SK-N-SH (cell line): ENCODE measurements at regions not wholly inside any gene's neighbourhood (a gene's known extent, or its start where the extent isn't known, plus 50 kb on each side); places are given as distances from the start of the nearest gene placed in this dataset.

Experiments
- CTCF ChIA-PET: fragments of 300-600, 350-600 bp; formaldehyde crosslinking; extraction: SDS; loops from one replicate; lab custom pipeline; 2021; lab: Yijun Ruan, JAX
- POLR2A ChIA-PET: fragments of 350-600 bp; sonication (Branson Sonifier 250); formaldehyde crosslinking; extraction: SDS; loops from one replicate; lab custom pipeline; 2020; ENCODE audit warnings: antibody characterized with exemption, inconsistent platforms; lab: Yijun Ruan, JAX
- DNase-seq: peaks from one replicate; pipeline ENCODE4 v3.0.0; 2012
- H2AFZ ChIP-seq: fragments of 200-600 bp; sonication (generic); 2 replicates; pipeline ENCODE4 v1.8.1; 2016; ENCODE audit warnings: antibody characterized with exemption, mild to moderate bottlenecking, low read depth
- H3F3A ChIP-seq: fragments of 200-600 bp; sonication (generic); replicated peaks from 2 replicates; pipeline ENCODE3; 2016; ENCODE audit warnings: antibody characterized with exemption, mild to moderate bottlenecking; ENCODE audit not compliant: insufficient read depth
- H3K27ac ChIP-seq, 2 experiments: fragments of 200-500 bp in 1 of 2; fragments of 200-600 bp in 1 of 2; sonication (Bioruptor generic) in 1 of 2; sonication (generic), shearing (Covaris generic) in 1 of 2; 2 replicates each; pipeline versions ENCODE4 v1.5.1 to v1.6.1; 2014 to 2016; ENCODE audit warnings: low read depth in 2 of 2, inconsistent platforms in 1 of 2, low read length in 1 of 2, mild to moderate bottlenecking in 1 of 2, mixed read lengths in 1 of 2
- H3K27me3 ChIP-seq: fragments of 200-600 bp; sonication (generic), shearing (Covaris generic); 2 replicates; pipeline ENCODE4 v1.6.1; 2016; ENCODE audit warnings: mixed run types; ENCODE audit not compliant: insufficient read depth
- H3K36me3 ChIP-seq, 2 experiments: fragments of 200-500 bp in 1 of 2; fragments of 200-600 bp in 1 of 2; sonication (Bioruptor generic) in 1 of 2; sonication (generic) in 1 of 2; replicated peaks in 1 of 2; 2 replicates each; pipeline versions ENCODE3 to v1.5.1; 2014 to 2016; ENCODE audit warnings: low read length in 1 of 2, mild to moderate bottlenecking in 1 of 2; ENCODE audit not compliant: insufficient read depth in 2 of 2, control insufficient read depth in 1 of 2
- H3K4me1 ChIP-seq, 2 experiments: fragments of 200-500 bp in 1 of 2; fragments of 200-600 bp in 1 of 2; sonication (Bioruptor generic) in 1 of 2; sonication (generic), shearing (Covaris generic) in 1 of 2; 2 replicates each; pipeline versions ENCODE4 v1.5.1 to v1.6.1; 2014 to 2016; ENCODE audit warnings: low read depth in 1 of 2, low read length in 1 of 2, mixed run types in 1 of 2; ENCODE audit not compliant: insufficient read depth in 2 of 2, control insufficient read depth in 1 of 2
- H3K4me2 ChIP-seq: fragments of 200-600 bp; sonication (generic), shearing (Covaris generic); 2 replicates; pipeline ENCODE4 v1.6.1; 2017; ENCODE audit warnings: mixed run types
- H3K4me3 ChIP-seq, 2 experiments: fragments of 200-500 bp in 1 of 2; fragments of 200-600 bp in 1 of 2; sonication (Bioruptor generic) in 1 of 2; sonication (generic), shearing (Covaris generic) in 1 of 2; 2 replicates each; pipeline versions ENCODE4 v1.5.1 to v1.8.1; 2014 to 2016; ENCODE audit warnings: low read depth in 2 of 2, inconsistent platforms in 1 of 2, low read length in 1 of 2, mild to moderate bottlenecking in 1 of 2, mixed read lengths in 1 of 2, moderate library complexity in 1 of 2
- H3K79me2 ChIP-seq: fragments of 200-600 bp; sonication (generic); 2 replicates; pipeline ENCODE4 v1.8.1; 2017; ENCODE audit warnings: mild to moderate bottlenecking; ENCODE audit not compliant: insufficient read depth
- H3K9ac ChIP-seq: fragments of 200-600 bp; sonication (generic); 2 replicates; pipeline ENCODE4 v1.6.1; 2017; ENCODE audit warnings: mixed run types
- H3K9me2 ChIP-seq: fragments of 200-600 bp; sonication (generic); 2 replicates; pipeline ENCODE4 v1.6.1; 2017; ENCODE audit warnings: mixed run types
- H3K9me3 ChIP-seq: fragments of 200-600 bp; sonication (generic); 2 replicates; pipeline ENCODE4 v1.6.1; 2017; ENCODE audit warnings: mixed run types, mild to moderate bottlenecking, moderate library complexity
- H4K20me1 ChIP-seq: fragments of 200-600 bp; sonication (generic); 2 replicates; pipeline ENCODE4 v1.6.1; 2017; ENCODE audit warnings: mild to moderate bottlenecking, mixed run types; ENCODE audit not compliant: insufficient read depth
- CTCF ChIP-seq: fragments of 200-600 bp; sonication (generic); IDR thresholded peaks from 2 replicates; pipeline ENCODE4 v1.6.1; 2017; ENCODE audit warnings: antibody characterized with exemption, mild to moderate bottlenecking, moderate library complexity
- ELF1 ChIP-seq: IDR thresholded peaks from 2 replicates; pipeline ENCODE4 v1.4.0; 2012
- EP300 ChIP-seq, 2 experiments: IDR thresholded peaks; 2 replicates each; pipeline versions ENCODE4 v1.4.0 to v1.6.1; 2012; ENCODE audit warnings: borderline replicate concordance in 1 of 2, low read depth in 1 of 2, low read length in 1 of 2
- FOXJ3 ChIP-seq: sonication (generic); formaldehyde crosslinking; IDR thresholded peaks from 2 replicates; pipeline ENCODE4 v1.5.1; 2020; ENCODE audit warnings: mild to moderate bottlenecking, missing genetic modification reagents
- FOXM1 ChIP-seq: IDR thresholded peaks from 2 replicates; pipeline ENCODE4 v1.4.0; 2012; ENCODE audit warnings: low read depth, mild to moderate bottlenecking
- GABPA ChIP-seq: IDR thresholded peaks from 2 replicates; pipeline ENCODE4 v1.4.0; 2012; ENCODE audit warnings: low read depth, mild to moderate bottlenecking
- GATA2 ChIP-seq: sonication (generic); formaldehyde crosslinking; IDR thresholded peaks from 2 replicates; pipeline ENCODE4 v1.5.0; 2020; ENCODE audit warnings: mild to moderate bottlenecking, missing genetic modification reagents
- MAX ChIP-seq: IDR thresholded peaks from 2 replicates; pipeline ENCODE4 v1.4.0; 2012; ENCODE audit warnings: low read depth
- MEF2A ChIP-seq: IDR thresholded peaks from 2 replicates; pipeline ENCODE4 v1.4.0; 2012; ENCODE audit warnings: low read depth, borderline replicate concordance
- NFIC ChIP-seq: IDR thresholded peaks from 2 replicates; pipeline ENCODE4 v1.4.0; 2012; ENCODE audit warnings: borderline replicate concordance
- NRF1 ChIP-seq: IDR thresholded peaks from 2 replicates; pipeline ENCODE4 v1.6.1; 2012; ENCODE audit warnings: low read depth, mild to moderate bottlenecking, low read length
- PBX3 ChIP-seq: IDR thresholded peaks from 2 replicates; pipeline ENCODE4; 2012
- POLR2AphosphoS5 ChIP-seq: IDR thresholded peaks from 2 replicates; pipeline ENCODE4 v1.6.1; 2012; ENCODE audit warnings: low read depth, low read length
- RCOR1 ChIP-seq: fragments of 150-350 bp; IDR thresholded peaks from 2 replicates; pipeline ENCODE4 v1.6.1; 2017; ENCODE audit warnings: antibody characterized with exemption, low read length
- SIN3A ChIP-seq: IDR thresholded peaks from 2 replicates; pipeline ENCODE4 v1.6.1; 2012; ENCODE audit warnings: low read depth, mild to moderate bottlenecking, low read length, moderate library complexity, borderline replicate concordance
- SMC3 ChIP-seq: IDR thresholded peaks from 2 replicates; pipeline ENCODE4 v1.6.1; 2012; ENCODE audit warnings: low read depth, low read length, improper control_type of control experiment
- TAF1 ChIP-seq: IDR thresholded peaks from 2 replicates; pipeline ENCODE4 v1.6.1; 2012; ENCODE audit warnings: low read depth, mild to moderate bottlenecking, low read length, moderate library complexity, borderline replicate concordance
- TCF12 ChIP-seq: IDR thresholded peaks from 2 replicates; pipeline ENCODE4 v1.4.0; 2012
- TEAD4 ChIP-seq: IDR thresholded peaks from 2 replicates; pipeline ENCODE4 v1.4.0; 2012; ENCODE audit warnings: mild to moderate bottlenecking, borderline replicate concordance; ENCODE audit not compliant: insufficient read depth
- USF2 ChIP-seq: fragments of 150-350 bp; IDR thresholded peaks from 2 replicates; pipeline ENCODE4 v1.6.1; 2017; ENCODE audit warnings: antibody characterized with exemption, low read length, low read depth, borderline replicate concordance
- ZBTB33 ChIP-seq: IDR thresholded peaks from 2 replicates; pipeline ENCODE4 v1.4.0; 2012; ENCODE audit warnings: low read depth, borderline replicate concordance
- WGBS: methylation state at CpG from one replicate; pipeline ENCODE4 v1.1.6; 2017; ENCODE audit warnings: low lambda C conversion rate; 5-methylcytosine and 5-hydroxymethylcytosine counted together

GRCh38 chr14:82776958-82777357, 1243.3 kb upstream of the SEL1L start:
- no peaks in the 10 kb centered on the region for H3K27me3 ChIP-seq
- no peak overlapping the region for H3K27ac ChIP-seq
- POLR2A ChIA-PET = no interaction called here
- 20% methylated on average over 1 of the region's 1 CpG for WGBS
- H3K4me3 ChIP-seq = no peak overlapping the region
- no peaks in the 10 kb centered on the region for H3K9me3 ChIP-seq
- H3K79me2 ChIP-seq = no peaks in the 10 kb centered on the region
- no peaks in the 10 kb centered on the region for H3F3A ChIP-seq
- TF ChIP-seq USF2 = no peak
- no peak for TF ChIP-seq GABPA
- TF ChIP-seq FOXM1 = no peak
- TF ChIP-seq MAX = no peak
- no peak for TF ChIP-seq ELF1
- no peak for TF ChIP-seq POLR2AphosphoS5
- TF ChIP-seq TCF12 = no peak
- TF ChIP-seq, all 33 proteins: peak for 0
- Histone ChIP-seq H3K36me3 (no peaks in the 10 kb centered on the region), H3K4me1 (no peaks in the 10 kb centered on the region), H3K9me2 (no peaks in the 10 kb centered on the region), H4K20me1 (no peaks in the 10 kb centered on the region), H2AFZ (no peak overlapping the region), H3K4me2 (no peak overlapping the region), H3K9ac (no peak overlapping the region)
- CTCF ChIA-PET = no interaction called here
- DNase-seq = no peak

GRCh38 chr14:82778008-82778590, 1244.4 kb upstream of the SEL1L start:
- Histone ChIP-seq H4K20me1 (no peaks in the 10 kb centered on the region), H3K4me3 (no peak overlapping the region), H3K79me2 (no peaks in the 10 kb centered on the region), H3K4me2 (no peak overlapping the region), H3K4me1 (no peaks in the 10 kb centered on the region), H3K27ac (no peak overlapping the region), H3K9me3 (no peaks in the 10 kb centered on the region), H3K9me2 (no peaks in the 10 kb centered on the region), H3K27me3 (no peaks in the 10 kb centered on the region), H3F3A (no peaks in the 10 kb centered on the region), H3K36me3 (no peaks in the 10 kb centered on the region), H2AFZ (no peak overlapping the region), H3K9ac (no peak overlapping the region)
- 0% methylated on average over 1 of the region's 1 CpG for WGBS
- DNase-seq = no peak
- ChIA-PET POLR2A (no interaction called here), CTCF (no interaction called here)
- TF ChIP-seq RCOR1 = no peak
- no peak for TF ChIP-seq CTCF
- TF ChIP-seq GATA2 = no peak
- no peak for TF ChIP-seq NFIC
- no peak for TF ChIP-seq POLR2AphosphoS5
- no peak for TF ChIP-seq EP300 (IDR thresholded peaks at IDR 0.05; ENCODE audit: borderline replicate concordance in 1 of 2, low read depth in 1 of 2, low read length in 1 of 2)
- no peak for TF ChIP-seq SMC3
- TF ChIP-seq NRF1 = no peak
- TF ChIP-seq TEAD4 = no peak
- no peak for TF ChIP-seq ZBTB33
- no peak for TF ChIP-seq SIN3A
- TF ChIP-seq FOXJ3 = no peak
- no peak for TF ChIP-seq MEF2A
- no peak for TF ChIP-seq TAF1
- TF ChIP-seq TCF12 = no peak
- no peak for TF ChIP-seq ELF1
- no peak for TF ChIP-seq PBX3
